ENCODE measurements at regions not wholly inside any gene's neighbourhood (a gene's known extent, or its start where the extent isn't known, plus 50 kb on each side); places are given as distances from the start of the nearest gene placed in this dataset.

DNA sequence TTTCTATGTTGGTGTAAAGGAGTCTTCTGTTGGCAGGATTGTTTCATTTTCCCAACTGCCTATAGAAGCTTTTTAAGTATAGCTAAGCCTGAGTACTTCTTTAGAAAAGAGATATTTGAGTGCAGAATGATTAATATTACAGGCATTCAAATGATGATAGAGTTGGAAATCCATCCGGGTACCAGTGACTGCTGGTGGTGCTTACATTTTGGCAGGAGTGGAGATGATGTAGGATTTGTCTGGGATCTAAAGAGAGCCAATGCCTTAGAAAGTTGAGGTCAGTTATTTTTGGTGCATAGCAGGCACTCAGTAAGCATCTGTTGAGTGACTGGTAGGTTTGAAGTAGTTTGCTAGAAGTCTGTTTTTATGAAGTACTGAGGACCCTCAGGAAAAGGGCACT is 433.5 kb downstream of the DMAC1 start:
- Histone ChIP-seq H2BK20ac (ENCODE audit: low read length) (no peak overlapping the region), H3K27ac (ENCODE audit: low read depth, low read length) (no peak overlapping the region), H4K91ac (replicated peaks; ENCODE audit: insufficient read length, low read length) (no peak overlapping the region), H3K4me1 (replicated peaks in 1 of 4; ENCODE audit: control insufficient read depth in 3 of 4, insufficient read depth in 4 of 4, low read length in 3 of 4) (peaks cover 0 to 7% (median 1%) of the 10 kb centered on the region in 4 experiments; a peak in 2 of 7 replicates), H3K23me2 (ENCODE audit: low read depth, low read length) (no peaks in the 10 kb centered on the region), H2BK5ac (ENCODE audit: low read depth, low read length) (no peak overlapping the region), H4K20me1 (replicated peaks in 1 of 2; ENCODE audit: control insufficient read depth in 1 of 2, insufficient read depth in 2 of 2, low read length in 2 of 2) (no peaks in the 10 kb centered on the region), H3K56ac (replicated peaks; ENCODE audit: insufficient read length, low read depth, low read length) (no peak overlapping the region), H3K18ac (ENCODE audit: extremely low read depth, low read length) (no peak overlapping the region), H4K8ac (ENCODE audit: extremely low read depth, insufficient read depth, low read length) (no peak overlapping the region), H3K4me3 (ENCODE audit: extremely low read depth in 1 of 4, insufficient read depth in 2 of 4, low read depth in 3 of 4, low read length in 4 of 4) (no peak overlapping the region), H3K9me3 (ENCODE audit: insufficient read depth in 2 of 2, low read depth in 1 of 2, low read length in 1 of 2) (no peaks in the 10 kb centered on the region), H2BK12ac (ENCODE audit: low read depth, low read length) (no peak overlapping the region), H3K9ac (replicated peaks in 1 of 4; ENCODE audit: extremely low read depth in 1 of 4, low read depth in 3 of 4, low read length in 3 of 4) (no peak overlapping the region), H3K4ac (replicated peaks; ENCODE audit: insufficient read length, low read depth, low read length) (no peak overlapping the region), H3K27me3 (replicated peaks in 1 of 4; ENCODE audit: control insufficient read depth in 3 of 4, extremely low read depth in 1 of 4, insufficient read depth in 3 of 4, low read length in 3 of 4) (no peaks in the 10 kb centered on the region), H2AFZ (ENCODE audit: low read length) (no peak overlapping the region), H2BK120ac (replicated peaks; ENCODE audit: low read depth, low read length) (no peak overlapping the region), H4K5ac (ENCODE audit: insufficient read length, low read depth, low read length) (no peak overlapping the region), H3K79me2 (ENCODE audit: control insufficient read depth in 1 of 2, insufficient read depth in 2 of 2, low read length in 2 of 2) (no peaks in the 10 kb centered on the region), H2AK5ac (ENCODE audit: low read depth, low read length) (no peak overlapping the region), H3K14ac (ENCODE audit: insufficient read length) (no peak overlapping the region), H2BK15ac (ENCODE audit: low read length) (no peak overlapping the region), H3K79me1 (ENCODE audit: low read depth, low read length) (no peaks in the 10 kb centered on the region), H3K23ac (ENCODE audit: insufficient read length) (no peak overlapping the region), H3K36me3 (ENCODE audit: control insufficient read depth in 2 of 4, insufficient read depth in 4 of 4, low read length in 3 of 4) (no peaks in the 10 kb centered on the region), H3K4me2 (ENCODE audit: insufficient read depth in 1 of 2, low read depth in 2 of 2, low read length in 2 of 2) (no peak overlapping the region)
- CTCF ChIA-PET (ENCODE audit: partially characterized antibody) = interaction anchor here (0.6 to 1.5 kb wide), 4 partner anchors 10 to 132 kb away, joined by 3 to 6 read pairs (median 4); no protein-coding TSS in a partner anchor
- WGBS, 2 experiments (ENCODE audit: extremely low coverage in 1 of 2, insufficient coverage in 1 of 2, insufficient read length in 1 of 2, insufficient replicate concordance in 2 of 2, low coverage in 1 of 2, low lambda C conversion rate in 2 of 2, missing lambda C conversion rate in 1 of 2) = 24% methylated on average over 1 of the region's 1 CpG; no CpG with 5 or more reads in 1 of the 2 experiments
- no peak for TF ChIP-seq EP300 (IDR thresholded peaks at IDR 0.05; ENCODE audit: borderline replicate concordance in 1 of 2, low read depth in 2 of 2, low read length in 2 of 2)
- no peak for TF ChIP-seq NRF1 (IDR thresholded peaks at IDR 0.05; ENCODE audit: low read depth, low read length)
- no peak for TF ChIP-seq FOSL1 (IDR thresholded peaks at IDR 0.05; ENCODE audit: insufficient read depth, low read depth, low read length)
- no peak for TF ChIP-seq POU5F1 (IDR thresholded peaks at IDR 0.05; ENCODE audit: low read depth, low read length)
- no peak for TF ChIP-seq JUND (IDR thresholded peaks at IDR 0.05; ENCODE audit: low read length)
- TF ChIP-seq TCF12 (IDR thresholded peaks at IDR 0.05; ENCODE audit: low read depth, low read length) = no peak
- no peak for TF ChIP-seq EZH2 (IDR thresholded peaks at IDR 0.05; ENCODE audit: low read depth, low read length, severe bottlenecking)
- TF ChIP-seq CBX5 (IDR thresholded peaks at IDR 0.05; ENCODE audit: low read depth, low read length) = no peak
- no peak for TF ChIP-seq NANOG (IDR thresholded peaks at IDR 0.05; ENCODE audit: insufficient read depth, low read depth, low read length, poor library complexity, severe bottlenecking)
- no peak for TF ChIP-seq SP1 (IDR thresholded peaks at IDR 0.05; ENCODE audit: low read depth, low read length)
- TF ChIP-seq GABPA (IDR thresholded peaks at IDR 0.05; ENCODE audit: borderline replicate concordance, insufficient read depth, low read length) = no peak
- no peak for TF ChIP-seq BCL11A (IDR thresholded peaks at IDR 0.05; ENCODE audit: low read depth in 2 of 2, low read length in 2 of 2)
- TF ChIP-seq RXRA (IDR thresholded peaks at IDR 0.05; ENCODE audit: insufficient read depth, low read depth, low read length) = no peak
- POLR2A ChIA-PET (ENCODE audit: partially characterized antibody) = no interaction called here
- no peak for FAIRE-seq
- DNase-seq (ENCODE audit: low read depth in 1 of 2, low spot score in 2 of 2) = no peak

Data from H1 (cell line).